ENCODE measurements at regions not wholly inside any gene's neighbourhood (a gene's known extent, or its start where the extent isn't known, plus 50 kb on each side); places are given as distances from the start of the nearest gene placed in this dataset.

DNA sequence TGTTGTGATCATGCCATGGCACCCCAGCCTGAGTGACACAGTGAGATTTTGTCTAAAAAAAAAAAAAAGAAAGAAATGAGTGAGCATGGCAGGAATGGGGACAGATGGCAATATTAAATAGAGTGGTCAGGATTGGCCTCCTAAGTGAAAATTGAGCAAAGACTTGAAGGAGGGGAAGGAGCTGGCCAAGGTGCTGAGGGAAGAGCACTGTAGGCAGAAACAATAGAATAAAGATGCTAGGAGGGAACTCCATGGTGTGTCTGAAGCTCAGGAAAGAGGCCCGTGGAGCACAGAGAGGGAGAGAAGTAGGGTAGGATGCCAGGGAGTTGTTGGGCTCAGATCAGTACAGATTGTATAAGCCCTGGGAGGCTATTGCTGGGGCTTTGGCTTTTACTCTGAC is 64.4 kb upstream of the PCAT7 start:
- TF ChIP-seq, protein P1, sequence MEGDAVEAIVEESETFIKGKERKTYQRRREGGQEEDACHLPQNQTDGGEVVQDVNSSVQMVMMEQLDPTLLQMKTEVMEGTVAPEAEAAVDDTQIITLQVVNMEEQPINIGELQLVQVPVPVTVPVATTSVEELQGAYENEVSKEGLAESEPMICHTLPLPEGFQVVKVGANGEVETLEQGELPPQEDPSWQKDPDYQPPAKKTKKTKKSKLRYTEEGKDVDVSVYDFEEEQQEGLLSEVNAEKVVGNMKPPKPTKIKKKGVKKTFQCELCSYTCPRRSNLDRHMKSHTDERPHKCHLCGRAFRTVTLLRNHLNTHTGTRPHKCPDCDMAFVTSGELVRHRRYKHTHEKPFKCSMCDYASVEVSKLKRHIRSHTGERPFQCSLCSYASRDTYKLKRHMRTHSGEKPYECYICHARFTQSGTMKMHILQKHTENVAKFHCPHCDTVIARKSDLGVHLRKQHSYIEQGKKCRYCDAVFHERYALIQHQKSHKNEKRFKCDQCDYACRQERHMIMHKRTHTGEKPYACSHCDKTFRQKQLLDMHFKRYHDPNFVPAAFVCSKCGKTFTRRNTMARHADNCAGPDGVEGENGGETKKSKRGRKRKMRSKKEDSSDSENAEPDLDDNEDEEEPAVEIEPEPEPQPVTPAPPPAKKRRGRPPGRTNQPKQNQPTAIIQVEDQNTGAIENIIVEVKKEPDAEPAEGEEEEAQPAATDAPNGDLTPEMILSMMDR (IDR thresholded peaks at IDR 0.05): no peak
- TF ChIP-seq EZH2phosphoT487 (IDR thresholded peaks at IDR 0.05): no peak

Data from neural progenitor cell (in vitro differentiated cells).